GM10248 (cell line): ENCODE measurements at regions not wholly inside any gene's neighbourhood (a gene's known extent, or its start where the extent isn't known, plus 50 kb on each side); places are given as distances from the start of the nearest gene placed in this dataset.

Experiments used
- CTCF ChIA-PET: fragments of 300-600 bp; sonication (Branson Sonifier 250); formaldehyde crosslinking; extraction: SDS; loops from one replicate; lab custom pipeline; 2021; ENCODE audit warnings: antibody characterized with exemption; lab: Yijun Ruan, JAX
- POLR2A ChIA-PET: fragments of 350-650 bp; sonication (Branson Sonifier 250); formaldehyde crosslinking; extraction: SDS; loops from one replicate; lab custom pipeline; 2020; ENCODE audit warnings: antibody characterized with exemption; lab: Yijun Ruan, JAX
- DNase-seq: peaks from one replicate; pipeline ENCODE4 v3.0.0; 2012; ENCODE audit errors: extremely low spot score
- TF ChIP-seq, protein P1 (sequence below): IDR thresholded peaks from 2 replicates; pipeline ENCODE4 v1.5.1; 2012; ENCODE audit warnings: mild to moderate bottlenecking, low read depth; ENCODE audit errors: extremely low read depth, missing control alignments, control extremely low read depth

DNA sequence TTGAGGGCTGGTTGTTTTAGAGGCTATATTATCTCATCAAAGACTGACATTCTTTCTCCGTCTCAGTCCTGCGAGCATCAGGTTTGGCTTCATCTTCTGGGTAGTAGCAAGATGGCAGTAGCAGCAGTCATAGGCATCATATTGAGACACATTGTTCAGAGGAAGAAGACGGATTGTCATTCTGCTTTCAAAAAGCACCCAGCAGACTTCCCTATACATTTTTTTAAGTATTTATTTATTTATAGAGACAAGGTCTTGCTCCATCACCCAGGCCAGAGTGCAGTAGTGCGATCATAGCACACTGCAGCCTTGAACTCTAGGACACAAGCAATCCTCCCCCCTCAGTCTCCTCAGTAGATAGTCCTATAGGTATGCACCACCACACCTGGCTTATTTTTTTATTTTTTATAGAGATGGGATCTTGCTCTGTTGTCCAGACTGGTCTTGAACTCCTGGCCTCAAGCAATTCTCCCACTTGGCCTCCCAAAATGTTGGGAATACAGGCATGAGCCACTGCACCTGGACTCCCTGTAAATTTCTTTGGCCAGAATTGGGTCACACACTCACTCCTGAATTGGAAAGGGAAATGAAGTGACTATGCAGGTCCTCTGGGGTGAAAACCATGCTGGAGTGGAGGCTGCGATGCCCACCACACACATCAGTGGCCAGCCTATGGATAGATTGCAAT is 125.4 kb downstream of the SLC38A6 start:
- ChIA-PET POLR2A (no interaction called here), CTCF (interaction anchor here (1.0 kb wide), 1 partner anchor 18 kb away, joined by 3 read pairs; no protein-coding TSS in a partner anchor)
- no peak for DNase-seq
- TF ChIP-seq, protein P1, sequence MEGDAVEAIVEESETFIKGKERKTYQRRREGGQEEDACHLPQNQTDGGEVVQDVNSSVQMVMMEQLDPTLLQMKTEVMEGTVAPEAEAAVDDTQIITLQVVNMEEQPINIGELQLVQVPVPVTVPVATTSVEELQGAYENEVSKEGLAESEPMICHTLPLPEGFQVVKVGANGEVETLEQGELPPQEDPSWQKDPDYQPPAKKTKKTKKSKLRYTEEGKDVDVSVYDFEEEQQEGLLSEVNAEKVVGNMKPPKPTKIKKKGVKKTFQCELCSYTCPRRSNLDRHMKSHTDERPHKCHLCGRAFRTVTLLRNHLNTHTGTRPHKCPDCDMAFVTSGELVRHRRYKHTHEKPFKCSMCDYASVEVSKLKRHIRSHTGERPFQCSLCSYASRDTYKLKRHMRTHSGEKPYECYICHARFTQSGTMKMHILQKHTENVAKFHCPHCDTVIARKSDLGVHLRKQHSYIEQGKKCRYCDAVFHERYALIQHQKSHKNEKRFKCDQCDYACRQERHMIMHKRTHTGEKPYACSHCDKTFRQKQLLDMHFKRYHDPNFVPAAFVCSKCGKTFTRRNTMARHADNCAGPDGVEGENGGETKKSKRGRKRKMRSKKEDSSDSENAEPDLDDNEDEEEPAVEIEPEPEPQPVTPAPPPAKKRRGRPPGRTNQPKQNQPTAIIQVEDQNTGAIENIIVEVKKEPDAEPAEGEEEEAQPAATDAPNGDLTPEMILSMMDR = no peak

DNA sequence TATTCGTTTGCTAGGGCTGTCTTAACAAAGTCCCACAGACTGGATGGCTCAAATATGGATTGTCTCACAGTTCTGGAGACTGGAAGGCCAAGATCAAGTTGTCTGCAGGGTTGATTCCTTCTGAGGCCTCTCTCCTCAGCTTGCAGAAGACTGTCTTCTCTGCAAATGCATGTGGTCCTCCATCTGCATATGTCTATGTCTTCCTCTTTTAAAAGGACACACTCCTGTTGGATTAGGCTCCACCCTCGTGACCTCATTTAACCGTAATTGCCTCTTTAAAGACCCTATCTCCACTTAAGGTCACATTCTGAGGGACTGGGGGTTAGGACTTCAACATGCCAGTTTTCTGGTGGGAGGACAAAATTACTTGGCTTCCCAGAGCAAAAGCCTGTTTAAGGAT is 123.3 kb downstream of the SLC38A6 start:
- TF ChIP-seq, protein P1 = no peak
- ChIA-PET POLR2A (no interaction called here), CTCF (interaction anchor here (1.5 kb wide), 1 partner anchor 24 kb away, joined by 4 read pairs; no protein-coding TSS in a partner anchor)
- no peak for DNase-seq

DNA sequence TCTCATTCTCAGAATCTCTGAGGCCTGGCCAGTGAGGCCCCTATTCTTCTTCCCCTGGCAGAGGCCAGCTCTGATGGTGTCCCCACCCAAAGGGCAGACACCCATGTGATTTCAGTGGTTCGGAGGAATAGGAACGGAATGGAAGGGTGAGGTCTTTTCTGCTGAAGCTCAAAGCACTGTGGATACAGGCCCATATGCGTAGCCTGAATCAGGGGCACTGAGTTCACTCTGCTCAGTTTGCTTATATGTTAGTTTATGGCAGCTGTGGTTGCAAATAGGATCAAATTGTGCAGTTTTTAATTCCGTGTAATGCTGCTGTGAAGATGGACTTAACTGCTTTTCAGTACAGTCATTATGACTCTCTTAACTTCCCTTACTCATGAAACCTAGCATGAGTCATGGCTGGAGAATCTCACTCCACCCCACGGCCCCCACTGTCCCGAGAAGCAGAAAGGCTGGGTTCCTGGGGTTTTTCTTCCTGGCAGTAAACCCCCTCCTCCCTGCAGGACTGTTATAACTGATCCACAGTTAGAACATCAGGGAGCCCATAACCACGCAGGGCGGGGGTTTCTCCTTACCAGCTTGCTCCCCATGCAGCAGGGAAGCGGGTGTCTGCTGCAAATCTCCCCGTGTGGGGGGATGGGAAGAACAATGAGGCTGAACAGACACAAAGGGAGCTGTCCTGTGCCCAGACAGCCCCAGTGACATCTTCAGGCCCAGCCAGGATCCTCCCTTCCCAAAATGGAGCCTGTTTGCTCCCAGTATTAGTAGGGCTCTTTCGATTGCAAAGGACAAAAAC is 122.7 kb downstream of the SLC38A6 start:
- ChIA-PET CTCF (interaction anchor here (1.5 kb wide), 1 partner anchor 23 kb away, joined by 4 read pairs; no protein-coding TSS in a partner anchor), POLR2A (no interaction called here)
- TF ChIP-seq, protein P1 = no peak
- peak; percentile 74 for DNase-seq

DNA sequence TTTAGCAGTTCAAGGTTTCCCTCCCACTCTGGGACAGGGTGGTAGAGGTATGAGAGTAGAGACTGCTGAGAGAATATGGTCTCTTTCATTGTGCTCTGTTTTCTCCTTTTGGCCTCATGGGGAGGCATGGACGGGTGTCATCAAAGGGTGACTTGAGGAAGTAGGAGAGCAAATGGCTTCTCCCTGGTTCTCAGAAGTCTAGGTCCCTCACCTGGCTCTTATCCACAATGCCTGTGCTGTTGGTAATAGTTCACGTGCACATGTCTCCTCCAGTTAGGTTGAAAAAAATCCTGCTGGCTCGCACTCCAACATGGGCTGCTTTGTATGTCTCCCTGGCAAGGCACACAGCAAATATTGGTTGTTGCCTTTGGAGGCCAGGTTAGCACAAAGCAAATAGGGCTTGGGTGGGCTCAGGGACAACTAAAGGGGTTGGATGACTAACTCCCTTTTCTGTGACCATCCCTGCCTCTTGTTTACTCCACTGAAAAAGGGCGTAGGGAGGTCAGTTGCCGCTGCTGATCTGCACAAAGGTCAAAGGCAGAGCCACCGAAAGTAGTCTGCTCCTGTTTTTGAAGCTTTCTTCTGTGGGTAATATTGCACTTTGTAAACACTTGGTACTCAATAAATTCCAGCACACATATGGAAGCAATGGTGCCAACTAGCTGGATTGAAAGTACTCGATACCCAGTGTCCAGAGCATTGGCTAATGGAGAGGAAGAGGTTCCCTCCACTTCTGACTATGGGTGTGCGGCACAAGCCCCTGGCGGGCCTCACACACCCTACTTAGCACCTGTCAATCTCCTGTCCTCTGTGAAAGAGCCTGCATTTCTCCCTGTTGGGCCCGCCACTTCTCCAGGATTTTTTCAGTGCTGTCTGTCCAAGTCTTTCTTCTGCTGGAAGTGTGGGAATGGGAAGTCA is 121.8 kb downstream of the SLC38A6 start:
- ChIA-PET POLR2A (no interaction called here), CTCF (interaction anchor here (1.5 kb wide), 1 partner anchor 23 kb away, joined by 4 read pairs; no protein-coding TSS in a partner anchor)
- TF ChIP-seq, protein P1 = no peak
- no peak for DNase-seq
